ENCODE measurements at regions not wholly inside any gene's neighbourhood (a gene's known extent, or its start where the extent isn't known, plus 50 kb on each side); places are given as distances from the start of the nearest gene placed in this dataset.
A peak's percentile ranks its signal among the peaks of the same experiment; 100 is the strongest.
"Not testable (repeated sequence)": the region's sequence is repeated elsewhere in the genome, so short reads cannot be mapped to it uniquely, and the experiment has no call there.

DNA sequence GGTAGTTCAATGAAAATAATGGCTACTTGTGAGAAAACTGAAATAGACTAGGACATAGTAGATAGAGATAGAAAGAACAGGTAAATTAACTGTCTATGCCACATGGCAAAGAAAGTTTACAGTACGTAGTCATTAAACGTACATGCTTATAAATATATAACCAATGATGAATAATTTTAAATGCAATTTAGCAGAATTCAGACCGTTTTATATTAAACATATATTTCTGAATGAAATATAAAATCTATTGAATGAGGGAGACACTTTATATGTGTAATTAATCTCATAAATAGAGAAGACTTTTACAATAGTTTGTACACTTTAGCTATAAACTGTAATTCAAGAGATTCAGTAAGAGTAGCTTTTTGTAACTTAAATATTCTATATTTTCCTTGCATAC lies 124.4 kb upstream of the VPREB1 start:
- DNase-seq (ENCODE audit: low spot score), result no peak

DNA sequence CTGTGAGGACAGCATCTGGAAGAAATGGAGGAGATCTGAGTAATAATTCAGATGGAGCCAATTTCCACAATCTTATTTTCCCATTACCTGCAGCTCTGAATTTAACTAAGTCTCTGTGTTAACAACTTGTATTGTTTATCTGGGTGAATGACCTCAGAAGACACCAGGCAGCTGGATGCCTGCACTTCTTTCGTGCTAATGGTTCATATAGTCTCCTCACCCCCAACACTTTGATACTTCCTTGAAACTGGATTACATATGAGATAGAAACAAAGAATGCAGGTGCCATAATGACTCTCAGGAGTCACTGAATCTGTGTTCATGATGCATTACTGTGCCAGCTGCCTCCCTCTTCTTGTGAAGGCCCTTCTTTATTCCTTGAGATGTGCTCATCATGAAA lies 125.6 kb upstream of the VPREB1 start:
- DNase-seq (ENCODE audit: low spot score), result no peak

DNA sequence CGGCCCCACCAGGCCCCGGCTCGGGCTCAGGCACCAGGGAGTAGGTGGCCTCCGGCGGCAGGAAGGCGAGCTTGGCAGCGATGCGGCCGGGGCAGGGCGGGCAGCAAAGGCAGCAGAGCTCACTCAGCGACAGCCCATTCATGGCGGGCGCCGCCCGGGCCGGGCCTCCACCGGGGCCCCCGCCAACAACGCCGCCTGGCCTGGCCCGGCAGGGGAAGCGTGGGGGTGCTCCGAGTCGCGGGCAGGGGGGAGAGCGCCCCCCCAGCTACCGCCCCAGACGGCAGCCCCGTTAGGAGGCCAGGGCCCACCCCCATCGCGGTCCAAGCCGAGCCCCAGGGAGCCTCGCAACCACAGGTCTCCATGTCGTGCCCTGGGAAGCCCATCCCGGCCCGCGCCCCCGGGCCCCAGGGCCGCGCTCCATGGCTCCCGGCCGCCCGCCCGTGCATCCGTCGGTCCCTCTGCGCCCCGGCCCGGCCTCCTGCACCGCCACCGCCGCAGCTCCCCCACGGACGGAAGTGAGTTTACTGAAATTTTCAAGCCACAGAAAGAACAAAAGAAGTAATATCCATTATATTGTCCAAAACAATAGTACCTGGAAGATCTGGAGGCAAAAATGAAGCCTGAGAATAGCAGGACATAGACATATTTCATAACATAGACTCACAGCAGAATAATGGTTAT lies 126.6 kb upstream of the VPREB1 start:
- DNase-seq (ENCODE audit: low spot score), result not testable (repeated sequence)

DNA sequence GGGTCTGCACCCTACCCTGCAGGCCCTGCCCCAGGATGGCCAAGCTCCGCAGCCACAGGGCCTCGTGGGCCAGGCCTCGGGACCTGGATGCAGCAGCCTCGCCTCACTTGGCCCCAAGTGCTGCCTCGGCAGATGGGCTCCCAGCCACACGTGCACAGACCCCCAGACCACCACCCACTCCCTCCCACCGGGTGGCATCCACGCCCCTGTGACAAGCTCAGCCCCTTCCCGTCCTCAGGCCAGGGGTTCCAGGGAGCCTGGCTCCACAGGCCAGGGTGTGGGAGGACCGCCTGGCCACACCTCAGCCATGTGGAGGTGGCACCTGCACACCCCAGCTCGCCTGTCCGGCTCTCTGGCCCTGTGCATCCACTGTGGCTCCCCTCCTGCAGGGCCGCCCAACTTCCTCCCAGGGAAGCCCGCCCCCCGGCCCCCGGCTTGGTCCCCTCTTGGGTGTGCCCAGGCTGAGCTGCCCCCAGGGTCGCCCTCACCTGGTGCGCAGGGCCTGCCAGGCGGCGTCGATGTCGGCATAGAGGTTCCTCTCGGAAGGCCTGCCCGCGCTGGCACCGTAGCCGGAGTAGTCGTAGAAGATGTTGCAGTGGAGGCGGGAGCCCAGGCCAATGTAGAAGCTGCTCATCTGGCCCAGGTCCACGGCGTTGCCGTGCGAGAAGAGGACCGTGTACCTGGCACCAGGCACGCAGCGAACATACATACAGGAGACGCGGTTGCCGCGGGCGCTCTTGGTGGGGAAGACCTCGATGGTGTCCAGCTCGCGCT lies 127.4 kb upstream of the VPREB1 start:
- DNase-seq (ENCODE audit: low spot score), result not testable (repeated sequence)

DNA sequence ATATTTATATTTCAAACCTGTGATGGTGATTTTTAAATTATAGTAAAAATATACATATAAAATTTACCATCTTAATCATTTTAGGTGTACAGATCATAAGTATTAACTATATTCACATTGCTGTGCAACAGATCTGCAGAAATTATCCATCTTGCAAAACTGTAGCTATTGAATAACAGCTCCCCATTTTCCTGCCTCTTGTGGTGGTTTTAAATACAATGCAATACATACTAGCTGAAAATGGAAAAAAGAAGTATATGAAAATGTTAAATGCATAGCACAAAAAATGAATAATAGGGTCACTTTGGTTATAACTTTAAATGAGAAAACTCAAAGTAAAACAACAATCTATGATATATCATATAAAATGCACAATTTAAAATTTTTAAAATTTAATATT lies 130.9 kb upstream of the VPREB1 start:
- no peak for DNase-seq (ENCODE audit: low spot score)

DNA sequence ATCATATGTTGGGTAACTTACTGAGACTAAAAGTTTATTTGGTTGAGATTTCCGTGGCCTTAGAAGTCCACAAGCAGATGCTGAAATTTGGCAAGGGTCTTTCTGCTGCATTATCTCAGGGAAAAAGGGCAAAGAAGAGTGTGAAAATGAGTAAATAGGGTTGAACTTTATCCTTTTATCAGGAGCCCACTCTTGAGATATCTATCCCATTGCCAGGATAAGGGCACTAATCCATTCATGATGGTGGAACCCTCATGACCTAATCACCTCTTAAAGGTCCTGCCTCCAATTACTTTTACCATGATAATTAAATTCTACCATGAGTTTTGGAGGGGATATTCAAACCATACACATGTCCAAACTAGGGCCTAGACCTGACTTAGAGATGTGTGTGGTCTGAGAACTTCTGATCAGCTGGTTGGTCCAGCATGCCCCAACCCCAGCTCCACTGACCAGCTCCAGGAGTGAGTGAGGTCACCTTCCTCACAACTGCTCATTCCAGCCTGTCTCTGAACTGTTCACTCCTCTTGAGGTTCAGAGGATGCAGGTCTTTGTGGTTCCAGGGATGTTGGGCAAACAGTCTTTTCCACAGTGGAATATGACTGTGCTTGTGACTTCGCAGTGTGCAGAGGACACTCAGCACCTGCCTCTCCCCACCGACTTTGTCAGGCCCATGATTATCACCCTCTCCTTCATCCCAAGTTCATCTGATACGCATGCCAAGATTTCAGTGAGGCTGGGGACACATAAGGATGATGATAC lies 130.1 kb upstream of the TOP3B start:
- no peak for DNase-seq (ENCODE audit: low spot score)

DNA sequence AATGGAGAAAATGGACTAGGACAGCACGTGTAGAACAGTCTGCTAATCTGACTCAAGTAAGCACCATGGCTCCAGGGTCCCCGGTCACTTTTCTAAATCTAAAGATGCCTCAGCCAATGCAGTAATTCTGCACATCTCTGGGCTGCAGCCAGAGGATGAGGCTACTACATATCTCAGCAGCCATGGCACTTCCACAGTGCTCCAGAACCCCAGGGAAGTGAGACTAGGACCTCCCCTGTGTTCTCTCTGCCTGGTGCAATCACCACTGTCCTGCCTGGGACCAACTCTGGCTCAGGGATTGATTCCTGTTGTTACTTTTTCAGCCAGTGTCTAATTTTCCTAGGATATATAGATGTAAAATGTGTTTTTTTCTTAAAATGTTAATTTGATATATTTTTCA lies 129.4 kb upstream of the TOP3B start:
- no peak for DNase-seq (ENCODE audit: low spot score)

DNA sequence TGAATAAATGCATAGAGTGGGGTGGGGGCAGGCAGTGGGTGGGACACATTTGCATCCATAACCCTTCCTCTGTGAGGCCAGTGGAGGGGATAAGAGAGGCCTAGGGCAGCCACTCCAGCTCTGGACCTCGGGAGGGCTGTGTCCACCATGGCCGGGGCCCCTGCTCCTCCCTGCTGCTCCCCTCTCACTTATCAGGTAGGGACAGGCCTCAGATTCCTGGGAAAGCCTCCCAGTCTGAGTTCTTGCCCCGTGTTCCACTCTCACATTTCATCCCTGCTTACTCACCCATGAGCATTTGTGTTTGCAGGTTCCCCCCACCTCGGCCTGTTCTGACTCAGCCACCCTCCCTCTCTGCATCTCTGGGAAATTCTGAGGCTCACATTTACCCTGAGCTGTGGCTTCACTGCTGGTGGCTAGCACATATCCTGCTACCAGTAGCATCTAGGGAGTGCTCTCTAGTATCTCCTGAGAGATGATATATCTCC lies 128.7 kb upstream of the TOP3B start:
- peak; percentile 74 for DNase-seq (ENCODE audit: low spot score)

DNA sequence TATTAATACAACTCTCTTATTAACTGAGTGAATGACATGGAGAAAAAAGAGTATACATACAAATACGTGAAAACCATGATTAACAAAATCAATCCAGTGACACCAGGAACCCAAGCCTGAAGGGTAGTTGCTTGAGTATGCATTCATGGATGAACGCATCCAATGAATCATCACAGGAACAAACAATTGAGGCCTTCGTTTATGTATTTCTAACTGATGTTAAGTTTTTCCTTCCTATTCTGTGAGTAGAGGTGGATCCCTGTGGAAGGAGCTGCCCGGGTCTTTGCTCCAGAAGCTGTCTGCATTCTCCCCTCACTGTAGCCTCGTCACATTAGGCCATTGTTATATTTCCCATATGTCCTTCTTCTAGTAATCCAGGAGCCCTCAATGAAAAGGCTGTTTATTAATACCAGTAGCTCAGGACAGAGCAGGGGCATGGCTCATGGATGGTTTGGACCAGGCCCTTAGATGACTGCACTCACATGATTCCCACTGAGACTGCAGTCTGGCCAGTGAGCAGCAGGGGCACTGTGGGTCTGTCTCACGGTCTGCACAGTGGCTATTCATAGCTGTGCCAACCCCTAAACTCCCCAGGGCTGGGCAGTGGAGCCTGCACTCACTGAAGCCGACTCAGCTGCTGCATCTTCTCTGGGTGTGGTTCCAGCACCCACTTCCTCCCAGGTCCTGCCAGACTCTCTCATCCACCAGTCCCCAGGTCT lies 128.1 kb upstream of the TOP3B start:
- peak; percentile 77 for DNase-seq (ENCODE audit: low spot score)

DNA sequence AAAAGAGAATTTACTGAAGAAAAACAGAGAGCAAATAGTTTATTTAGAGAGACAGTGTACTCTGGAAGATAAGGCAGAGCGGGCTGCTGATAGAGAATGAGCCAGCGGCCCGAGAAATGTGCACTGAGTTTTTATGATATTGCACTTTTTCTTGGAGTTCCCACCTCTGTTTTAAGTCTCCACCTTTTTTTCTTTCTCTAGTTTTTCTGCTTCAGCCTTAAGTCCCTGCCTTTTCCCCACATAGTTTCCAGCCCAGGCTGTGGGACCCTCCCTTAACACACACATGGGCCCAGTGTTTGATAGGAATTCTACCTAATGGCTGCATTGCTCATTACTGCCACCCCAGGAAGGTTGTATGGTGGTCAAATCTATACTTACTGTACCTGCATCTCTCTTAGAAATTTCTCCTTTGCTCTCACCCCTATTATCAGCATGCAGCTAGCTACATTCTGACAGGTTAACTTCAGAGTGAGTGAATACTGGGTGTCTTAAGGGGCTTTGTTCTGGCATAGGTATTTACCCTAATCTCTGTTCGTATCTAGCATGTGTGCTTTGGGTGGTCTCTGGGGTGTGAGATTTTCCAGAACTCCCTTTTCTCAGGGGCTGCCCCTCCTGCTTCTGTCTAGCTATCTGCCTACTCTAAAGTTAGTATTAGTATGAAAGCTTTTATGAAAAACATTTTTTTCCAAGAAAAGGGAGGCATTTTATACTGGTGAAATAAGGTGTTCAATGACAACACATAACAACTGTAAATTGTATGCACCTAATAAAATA lies 127.3 kb upstream of the TOP3B start:
- no peak for DNase-seq (ENCODE audit: low spot score)

DNA sequence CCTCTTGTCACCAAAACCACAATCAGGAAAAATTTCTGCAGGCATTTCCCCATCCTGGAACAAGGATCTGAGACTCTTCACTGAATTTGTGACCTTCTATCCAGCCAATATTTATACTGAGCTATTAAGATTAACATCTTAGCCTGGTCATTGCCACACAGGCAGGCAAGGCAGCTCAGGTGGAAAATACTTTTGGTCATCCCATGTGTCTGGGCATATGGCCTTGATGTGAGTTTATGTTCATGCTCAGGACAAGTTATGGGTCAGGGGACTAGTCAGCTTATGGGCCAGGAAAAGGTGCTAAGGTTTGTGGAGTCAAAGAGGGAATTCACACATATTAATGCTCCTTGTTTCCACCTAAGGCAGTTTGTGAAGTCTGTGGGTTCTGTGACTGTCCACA lies 124.3 kb upstream of the TOP3B start:
- no peak for DNase-seq (ENCODE audit: low spot score)

DNA sequence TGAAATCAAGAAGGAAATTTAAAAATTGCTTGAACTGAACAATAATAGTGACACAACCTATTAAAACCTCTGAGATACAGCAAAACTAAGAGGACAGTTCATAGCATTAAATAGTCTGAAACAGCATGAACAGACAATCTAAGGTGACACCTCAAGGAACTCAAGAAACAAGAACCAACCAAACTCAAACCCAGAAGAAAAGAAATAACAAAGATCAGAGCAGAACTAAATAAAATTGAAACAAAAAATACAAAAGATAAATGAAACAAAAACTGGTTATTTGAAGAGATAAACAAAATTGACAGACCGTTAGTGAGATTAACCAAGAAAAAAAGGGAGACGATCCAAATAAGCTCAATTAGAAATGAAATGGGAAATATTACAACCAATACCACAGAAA lies 122.8 kb upstream of the TOP3B start:
- DNase-seq (ENCODE audit: low spot score), result no peak

DNA sequence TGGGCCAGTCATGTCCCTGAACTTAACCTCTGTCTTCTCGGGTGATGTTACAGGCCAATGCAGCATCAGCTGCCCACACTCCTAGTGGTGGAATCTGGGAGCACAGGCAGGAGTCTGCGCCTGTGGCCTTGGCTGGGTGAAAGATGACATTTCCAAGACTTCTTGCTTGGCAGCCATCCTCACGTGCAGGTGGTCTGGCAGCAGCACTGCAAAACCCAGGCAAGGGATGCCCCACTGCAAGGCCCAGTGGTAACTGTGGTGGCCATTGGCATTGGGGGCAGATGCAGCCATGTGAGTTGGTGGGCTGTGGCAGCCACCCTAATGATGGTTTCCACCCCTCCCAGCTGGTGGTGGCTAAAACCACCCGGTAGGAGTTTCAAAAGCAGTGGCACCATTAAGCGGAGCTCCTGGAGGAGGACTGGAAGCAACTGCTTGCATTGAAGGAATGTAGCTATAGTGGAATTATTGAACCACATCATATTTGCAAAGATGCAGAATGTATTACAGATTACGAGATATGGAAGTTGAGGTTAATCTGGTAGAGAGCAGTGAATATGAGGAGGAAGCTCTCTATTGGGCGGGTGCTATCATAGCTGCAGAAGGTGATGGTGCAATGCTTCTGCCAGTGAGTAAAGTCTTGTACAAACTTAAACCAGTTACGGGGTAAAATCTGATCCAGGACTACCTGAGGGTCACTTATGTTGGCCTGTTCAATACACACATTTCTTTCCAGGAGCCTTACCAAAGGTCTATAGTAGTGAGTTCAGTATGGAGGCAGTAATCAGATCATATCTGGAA lies 120.7 kb upstream of the TOP3B start:
- peak; percentile 18 for DNase-seq (ENCODE audit: low spot score)

DNA sequence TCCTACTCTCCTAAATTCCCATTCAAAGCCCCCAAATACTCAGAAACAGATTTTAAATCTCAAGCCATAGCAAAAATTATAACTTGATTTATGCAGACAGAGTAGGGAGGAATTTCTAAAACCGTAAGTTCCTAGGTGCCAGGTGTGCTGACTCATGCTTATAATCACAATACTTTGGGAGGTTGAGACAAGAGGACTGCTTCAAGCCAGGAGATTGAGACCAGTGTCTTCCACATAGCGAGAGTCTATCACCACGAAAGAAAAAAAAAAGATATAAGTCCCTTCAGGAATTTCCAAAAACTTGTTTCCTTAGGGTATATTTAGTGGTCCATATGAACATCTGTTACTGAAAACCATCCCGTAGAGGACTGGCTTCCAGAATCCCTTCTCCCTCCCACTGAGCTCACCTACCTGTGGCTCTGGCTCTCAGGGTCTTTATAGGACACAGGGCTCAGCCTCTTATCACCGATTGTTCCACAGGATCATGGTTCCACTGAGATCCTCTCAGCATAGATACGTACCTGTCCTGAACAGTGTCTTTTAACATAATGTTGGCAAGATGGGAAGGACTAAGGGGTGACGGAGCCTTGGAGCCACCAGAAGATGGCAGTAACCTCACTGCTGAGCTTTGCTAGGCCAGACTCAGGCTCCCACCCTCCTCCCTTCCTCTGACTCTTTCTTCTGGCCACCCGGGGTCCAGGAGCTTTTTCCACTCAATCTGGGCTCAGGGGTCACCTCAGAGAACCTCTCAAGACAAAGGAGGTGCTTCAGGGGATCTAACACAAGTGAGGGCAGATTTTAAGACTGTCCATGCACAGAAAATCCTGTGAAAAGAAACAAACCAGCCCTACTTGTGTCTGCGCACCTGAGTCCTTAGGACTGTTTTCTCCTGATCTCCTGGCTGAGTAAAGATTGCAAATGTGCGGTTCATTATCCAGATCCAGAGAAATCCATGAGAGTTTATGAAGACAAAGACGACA lies 117.5 kb upstream of the TOP3B start:
- peak; percentile 17 for DNase-seq (ENCODE audit: low spot score)

DNA sequence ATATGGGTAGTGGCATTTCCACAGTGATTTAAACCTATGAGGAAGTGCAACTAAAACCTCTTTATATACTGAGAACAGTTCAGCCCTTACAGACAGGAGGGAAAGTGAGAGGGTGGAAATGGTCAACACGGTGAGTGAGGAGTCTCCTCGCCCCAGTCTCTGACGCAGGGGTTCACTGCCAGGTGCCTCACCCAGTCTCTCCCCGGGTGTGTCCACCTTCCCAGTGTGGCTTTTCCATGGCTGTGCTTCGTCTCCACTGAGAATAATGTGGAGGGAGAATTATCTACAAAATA lies 116.6 kb upstream of the TOP3B start:
- DNase-seq (ENCODE audit: low spot score), result no peak

DNA sequence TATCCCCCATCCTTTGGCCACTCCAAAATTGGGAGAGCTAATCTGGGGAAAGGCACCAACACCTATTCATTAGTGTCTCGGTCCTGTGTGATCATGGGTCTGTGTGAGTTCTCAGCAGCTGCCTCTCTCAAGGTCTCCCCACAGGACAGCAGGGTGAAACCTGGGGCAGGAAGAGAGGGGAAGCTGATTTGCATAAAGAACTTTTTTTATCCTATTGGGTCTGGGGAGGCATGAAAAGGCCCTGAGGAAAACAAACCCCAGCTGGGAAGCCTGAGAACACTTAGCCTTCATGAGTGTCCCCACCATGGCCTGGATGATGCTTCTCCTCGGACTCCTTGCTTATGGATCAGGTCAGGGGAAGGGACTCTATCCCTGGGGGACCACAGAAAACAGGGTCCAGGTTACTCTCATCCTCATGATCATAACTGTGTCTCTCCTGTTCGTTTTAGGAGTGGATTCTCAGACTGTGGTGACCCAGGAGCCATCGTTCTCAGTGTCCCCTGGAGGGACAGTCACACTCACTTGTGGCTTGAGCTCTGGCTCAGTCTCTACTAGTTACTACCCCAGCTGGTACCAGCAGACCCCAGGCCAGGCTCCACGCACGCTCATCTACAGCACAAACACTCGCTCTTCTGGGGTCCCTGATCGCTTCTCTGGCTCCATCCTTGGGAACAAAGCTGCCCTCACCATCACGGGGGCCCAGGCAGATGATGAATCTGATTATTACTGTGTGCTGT lies 116.0 kb upstream of the TOP3B start:
- no peak for DNase-seq (ENCODE audit: low spot score)

DNA sequence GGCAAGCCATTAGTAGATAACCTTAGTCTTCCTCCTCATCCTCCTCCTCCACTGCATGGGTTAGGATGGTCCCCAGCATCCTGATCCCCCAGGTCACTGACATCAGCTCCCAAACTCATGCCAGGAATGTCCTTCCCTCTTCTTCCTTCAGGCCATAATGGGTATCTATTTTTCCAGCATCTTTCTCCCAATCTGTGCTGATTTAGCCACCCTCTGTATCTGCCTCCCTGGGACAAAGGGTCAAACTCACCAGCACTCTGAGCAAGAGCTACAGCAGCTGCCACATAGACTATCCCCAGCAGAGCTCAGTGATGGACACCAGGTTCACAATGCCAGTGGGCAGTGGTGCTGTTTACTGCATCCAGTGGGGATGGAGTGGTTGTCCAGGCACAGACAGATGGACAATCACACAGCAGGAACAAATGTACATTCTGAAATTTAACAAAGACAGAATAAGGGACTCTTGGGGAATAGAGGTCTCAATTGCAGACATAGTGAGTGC lies 115.2 kb upstream of the TOP3B start:
- no peak for DNase-seq (ENCODE audit: low spot score)

DNA sequence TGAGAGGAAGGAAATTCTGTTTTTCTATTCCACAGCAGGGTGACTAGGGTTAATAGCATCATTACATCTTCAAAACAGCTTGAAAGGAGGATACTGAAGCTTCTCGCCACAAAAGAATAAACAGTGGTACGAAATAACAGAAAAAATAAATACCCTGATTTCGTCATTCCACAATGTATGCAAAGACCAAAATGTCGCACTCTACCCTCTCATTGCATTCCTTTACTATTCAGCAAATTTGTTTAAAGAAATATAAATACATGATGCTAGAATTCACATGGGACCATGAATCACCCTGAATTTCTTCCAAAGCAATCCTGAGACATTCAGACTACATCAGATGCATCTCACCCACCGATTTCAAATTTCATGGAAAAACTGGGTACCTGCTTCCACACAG lies 112.3 kb upstream of the TOP3B start:
- DNase-seq (ENCODE audit: low spot score), result no peak

DNA sequence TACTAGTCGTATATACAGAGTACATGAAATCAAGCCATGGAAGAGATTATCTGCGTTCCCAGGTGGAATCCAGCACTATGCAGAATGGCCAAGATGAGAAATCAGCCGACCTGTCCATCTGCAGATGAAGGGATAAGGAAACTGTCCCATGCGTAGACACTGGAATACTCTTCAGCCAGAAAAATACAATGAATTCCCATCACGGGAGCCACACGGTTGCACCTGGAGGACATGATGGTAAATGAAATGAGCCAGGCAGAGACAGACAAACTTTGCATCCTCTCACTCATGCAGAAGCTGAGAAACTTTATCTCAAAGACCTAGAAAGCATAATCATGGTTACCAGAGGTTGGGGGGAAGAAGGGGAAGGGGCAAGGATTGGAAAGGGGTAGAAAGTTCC lies 111.9 kb upstream of the TOP3B start:
- DNase-seq (ENCODE audit: low spot score), result no peak
